ENCODE measurements at regions not wholly inside any gene's neighbourhood (a gene's known extent, or its start where the extent isn't known, plus 50 kb on each side); places are given as distances from the start of the nearest gene placed in this dataset.

DNA sequence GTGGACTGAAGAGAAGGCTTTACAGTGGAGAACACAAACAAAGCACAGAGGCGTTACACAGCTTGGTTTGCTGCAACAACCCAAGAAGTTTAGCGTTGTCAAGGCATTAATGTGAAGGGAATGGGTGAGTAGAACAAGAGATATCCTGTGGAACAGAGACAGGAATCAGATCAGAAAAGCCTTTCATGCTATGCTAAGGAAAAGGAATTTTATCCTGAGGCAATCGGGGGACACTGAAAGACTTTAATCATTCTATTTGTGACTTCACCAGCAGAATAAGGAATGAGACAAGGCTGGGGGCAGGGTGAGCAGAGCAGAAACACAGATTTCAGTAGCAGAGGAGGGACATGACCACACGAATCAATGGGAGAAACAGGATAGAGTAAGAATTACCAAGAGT lies 600.7 kb downstream of the IRS1 start:
- Mint-ChIP-seq H3K27me3 (peaks cover 4% of the 10 kb centered on the region), H3K4me3 (no peak overlapping the region), H3K27ac (no peak overlapping the region), H3K4me1 (ENCODE audit: low read depth) (no peaks in the 10 kb centered on the region), H3K36me3 (ENCODE audit: low read depth) (no peaks in the 10 kb centered on the region), H3K9me3 (no peaks in the 10 kb centered on the region)
- no peak for DNase-seq

DNA sequence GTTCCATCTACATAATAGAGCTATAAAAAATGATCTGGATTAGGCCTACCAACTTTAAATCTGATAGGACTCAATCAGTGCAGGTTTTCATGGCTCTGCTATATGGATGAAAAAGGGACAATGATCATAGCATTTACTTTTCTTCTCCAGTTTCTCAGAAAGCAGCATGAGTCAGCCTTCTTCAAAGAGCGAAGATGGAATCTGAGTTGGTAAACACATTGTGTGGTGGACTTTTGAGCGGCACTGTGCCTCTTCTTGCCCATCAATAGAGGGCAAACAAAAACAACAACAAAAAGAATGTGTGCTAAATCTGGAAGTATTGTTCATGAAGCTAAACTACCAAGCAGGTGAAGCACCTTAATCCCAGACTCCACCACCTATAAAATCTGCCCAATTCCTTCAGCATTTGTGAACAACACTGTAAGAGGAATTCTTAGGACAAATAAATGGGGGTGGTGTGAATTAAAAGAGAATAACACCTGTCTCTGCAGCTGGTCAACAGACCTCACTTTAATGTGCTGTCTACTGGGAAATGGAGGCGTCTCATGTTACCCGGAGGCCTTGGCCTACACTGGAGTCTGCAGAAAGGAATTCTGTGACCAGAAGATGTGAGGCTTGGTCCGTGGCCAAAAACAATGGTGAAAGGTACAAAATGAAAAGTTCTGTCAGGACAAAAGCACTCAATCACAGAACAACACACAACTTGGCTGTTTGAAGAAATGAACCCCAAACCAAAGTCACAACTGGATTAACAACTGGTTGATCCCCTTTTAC lies 609.0 kb downstream of the IRS1 start:
- Mint-ChIP-seq H3K9me3 (no peaks in the 10 kb centered on the region), H3K36me3 (ENCODE audit: low read depth) (no peaks in the 10 kb centered on the region), H3K27me3 (peaks cover 8% of the 10 kb centered on the region), H3K4me1 (ENCODE audit: low read depth) (no peaks in the 10 kb centered on the region), H3K4me3 (no peak overlapping the region), H3K27ac (no peak overlapping the region)
- DNase-seq: no peak

GRCh38 chr2:226189061-226189460 lies 610.6 kb downstream of the IRS1 start:
- Mint-ChIP-seq H3K4me3 (no peak overlapping the region), H3K9me3 (no peaks in the 10 kb centered on the region), H3K36me3 (ENCODE audit: low read depth) (no peaks in the 10 kb centered on the region), H3K4me1 (ENCODE audit: low read depth) (no peaks in the 10 kb centered on the region), H3K27me3 (peaks cover 10% of the 10 kb centered on the region), H3K27ac (no peak overlapping the region)
- no peak for DNase-seq

DNA sequence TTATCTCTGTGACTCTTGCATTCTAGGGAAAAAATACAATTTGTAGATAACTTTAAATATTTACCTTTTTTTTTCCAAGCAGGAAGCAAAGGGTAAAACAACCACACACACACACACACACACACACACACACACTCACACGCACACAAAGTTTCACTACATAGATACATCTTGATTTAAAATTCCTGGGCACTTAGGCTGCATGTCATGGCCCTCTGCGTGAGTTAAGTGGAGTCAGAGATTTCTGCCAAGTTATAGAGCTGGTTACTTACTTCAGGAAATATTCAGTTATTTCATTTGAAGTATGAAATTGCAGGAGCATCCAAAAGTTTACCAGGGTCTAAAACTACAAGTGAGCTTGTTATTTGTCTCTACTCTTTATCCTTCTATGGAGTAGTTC lies 612.0 kb downstream of the IRS1 start:
- H3K4me1 Mint-ChIP-seq (ENCODE audit: low read depth): no peaks in the 10 kb centered on the region
- H3K4me3 Mint-ChIP-seq: no peak overlapping the region
- H3K27me3 Mint-ChIP-seq: peaks cover 15% of the 10 kb centered on the region
- no peaks in the 10 kb centered on the region for H3K9me3 Mint-ChIP-seq
- DNase-seq: no peak
- H3K27ac Mint-ChIP-seq: no peak overlapping the region
- H3K36me3 Mint-ChIP-seq (ENCODE audit: low read depth): no peaks in the 10 kb centered on the region

DNA sequence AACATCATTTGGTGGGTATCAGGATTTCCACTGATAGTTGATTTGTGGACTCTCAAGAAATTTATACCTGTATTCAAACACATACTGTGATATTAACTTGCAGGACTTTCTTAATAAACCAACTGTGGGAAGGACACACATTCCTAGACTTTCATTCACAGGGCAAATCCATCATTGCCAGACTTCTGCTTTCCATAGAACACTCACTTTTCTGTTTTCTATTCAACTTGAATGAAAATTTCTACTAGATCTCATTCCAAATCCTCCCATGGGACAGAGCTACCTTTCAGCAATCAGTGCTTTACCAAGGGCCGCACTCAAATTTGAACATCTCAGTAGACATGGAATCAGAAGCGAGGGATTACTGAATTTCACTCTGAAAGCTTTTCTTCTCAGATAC lies 612.5 kb downstream of the IRS1 start:
- Mint-ChIP-seq H3K4me3 (no peak overlapping the region), H3K4me1 (ENCODE audit: low read depth) (no peaks in the 10 kb centered on the region), H3K36me3 (ENCODE audit: low read depth) (no peaks in the 10 kb centered on the region), H3K9me3 (no peaks in the 10 kb centered on the region), H3K27ac (no peak overlapping the region), H3K27me3 (peaks cover 18% of the 10 kb centered on the region)
- DNase-seq: no peak

- no peak overlapping the region for H3K4me3 Mint-ChIP-seq
- no peak overlapping the region for H3K27ac Mint-ChIP-seq
- H3K4me1 Mint-ChIP-seq (ENCODE audit: low read depth): no peaks in the 10 kb centered on the region
- no peak for DNase-seq
- no peaks in the 10 kb centered on the region for H3K9me3 Mint-ChIP-seq
- no peaks in the 10 kb centered on the region for H3K36me3 Mint-ChIP-seq (ENCODE audit: low read depth)
- H3K27me3 Mint-ChIP-seq: peaks cover 22% of the 10 kb centered on the region
Measured at GRCh38 chr2:226185616-226186211, 613.9 kb downstream of the IRS1 start.

DNA sequence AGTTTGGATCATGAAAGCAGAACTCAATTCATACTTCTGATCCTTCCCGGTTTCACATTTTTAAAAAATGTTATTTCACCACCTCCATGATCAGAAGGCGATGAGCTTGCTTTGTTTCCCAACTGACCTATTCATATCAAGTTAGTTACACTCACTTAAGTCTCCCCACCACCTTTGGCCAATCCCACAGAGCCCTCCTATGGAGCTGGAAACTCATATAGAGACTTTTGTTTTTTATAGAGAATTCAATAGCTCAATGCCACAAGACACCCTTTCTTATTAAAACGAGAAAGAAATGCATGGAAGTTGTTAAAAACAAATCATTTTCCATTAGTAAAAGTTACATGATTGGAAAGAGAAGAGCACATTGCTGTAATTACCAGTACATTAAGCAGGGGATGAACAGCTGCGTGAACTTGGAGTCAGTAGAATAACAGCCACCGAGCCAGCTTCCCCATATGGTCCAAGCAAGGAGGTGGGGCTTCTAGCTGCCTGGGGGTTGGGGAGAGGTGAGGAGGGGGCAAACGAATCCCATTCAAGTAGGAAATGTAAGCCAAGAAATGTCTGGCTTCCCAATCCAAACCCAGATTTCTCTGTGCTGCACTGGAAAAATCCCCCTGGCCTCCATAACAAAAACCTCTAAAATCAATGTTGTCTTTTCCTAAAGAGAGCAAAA lies 614.5 kb downstream of the IRS1 start:
- no peaks in the 10 kb centered on the region for H3K4me1 Mint-ChIP-seq (ENCODE audit: low read depth)
- H3K9me3 Mint-ChIP-seq: no peaks in the 10 kb centered on the region
- H3K4me3 Mint-ChIP-seq: no peak overlapping the region
- H3K27ac Mint-ChIP-seq: no peak overlapping the region
- H3K27me3 Mint-ChIP-seq: peaks cover 22% of the 10 kb centered on the region
- no peaks in the 10 kb centered on the region for H3K36me3 Mint-ChIP-seq (ENCODE audit: low read depth)
- DNase-seq: no peak

DNA sequence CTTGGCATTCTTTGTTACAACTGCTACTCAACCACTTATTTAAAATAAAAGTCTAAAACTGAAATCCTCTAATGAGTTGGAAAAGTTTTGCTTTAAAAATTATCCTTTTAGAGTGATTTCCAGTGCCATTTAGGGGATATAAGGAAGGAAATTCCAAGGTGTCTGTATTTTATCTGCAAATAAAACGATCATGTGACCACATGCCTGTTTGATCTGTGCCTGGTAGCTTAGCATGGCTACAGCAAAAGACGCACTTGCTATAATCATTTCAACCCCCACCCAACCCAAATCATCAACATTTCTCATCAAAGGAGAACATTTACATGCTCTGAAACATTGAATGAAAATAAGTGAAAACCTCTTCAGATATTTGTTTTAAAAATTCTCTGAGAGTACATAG lies 615.1 kb downstream of the IRS1 start:
- no peak for DNase-seq
- H3K36me3 Mint-ChIP-seq (ENCODE audit: low read depth): no peaks in the 10 kb centered on the region
- H3K4me3 Mint-ChIP-seq: no peak overlapping the region
- H3K27me3 Mint-ChIP-seq: peaks cover 22% of the 10 kb centered on the region
- no peaks in the 10 kb centered on the region for H3K9me3 Mint-ChIP-seq
- no peak overlapping the region for H3K27ac Mint-ChIP-seq
- H3K4me1 Mint-ChIP-seq (ENCODE audit: low read depth): no peaks in the 10 kb centered on the region

DNA sequence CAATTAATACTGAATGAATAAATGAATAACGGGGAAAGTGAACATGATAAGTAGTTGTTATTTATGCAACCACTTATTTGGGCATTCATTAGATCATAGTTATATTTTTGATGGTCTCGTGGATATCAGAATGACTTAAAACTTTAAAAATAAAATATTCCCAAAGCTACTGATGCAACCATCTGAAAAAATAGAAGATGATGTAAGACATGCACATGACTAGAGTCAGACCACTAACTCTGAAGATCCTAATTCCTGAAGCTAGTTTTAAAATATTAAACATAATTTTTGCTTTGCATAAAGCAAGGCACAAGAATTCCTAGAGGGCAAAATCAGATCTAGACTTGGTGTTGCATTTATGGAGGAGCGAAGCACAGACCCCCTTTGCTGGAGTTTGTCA lies 616.1 kb downstream of the IRS1 start:
- no peak for DNase-seq
- no peak overlapping the region for H3K27ac Mint-ChIP-seq
- H3K4me3 Mint-ChIP-seq: no peak overlapping the region
- no peaks in the 10 kb centered on the region for H3K4me1 Mint-ChIP-seq (ENCODE audit: low read depth)
- peaks cover 27% of the 10 kb centered on the region for H3K27me3 Mint-ChIP-seq
- no peaks in the 10 kb centered on the region for H3K36me3 Mint-ChIP-seq (ENCODE audit: low read depth)
- peaks cover 5% of the 10 kb centered on the region for H3K9me3 Mint-ChIP-seq

- Mint-ChIP-seq H3K9me3 (peaks cover 8% of the 10 kb centered on the region), H3K27ac (no peak overlapping the region), H3K36me3 (ENCODE audit: low read depth) (no peaks in the 10 kb centered on the region), H3K4me1 (ENCODE audit: low read depth) (no peaks in the 10 kb centered on the region), H3K27me3 (peaks cover 27% of the 10 kb centered on the region), H3K4me3 (no peak overlapping the region)
- DNase-seq: no peak
Measured at GRCh38 chr2:226183033-226183432, 616.6 kb downstream of the IRS1 start.

DNA sequence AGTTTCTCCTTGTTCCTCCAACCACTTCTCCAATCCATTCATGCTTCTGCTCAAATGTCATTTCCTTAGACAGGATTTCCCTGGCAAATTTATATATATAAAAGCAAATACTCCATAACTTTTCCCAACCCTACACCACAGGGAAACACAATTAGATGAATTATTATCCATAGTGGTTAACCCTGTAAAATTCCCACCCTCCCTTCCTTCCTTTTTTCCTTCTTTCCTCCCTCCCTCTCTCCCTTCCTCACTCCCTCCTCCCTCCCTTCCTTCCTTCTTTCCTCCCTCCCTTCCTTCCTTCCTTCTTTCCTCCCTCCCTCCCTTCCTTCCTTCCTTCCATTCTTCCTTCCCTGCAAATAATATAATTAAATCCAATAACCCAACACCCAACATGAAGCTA lies 617.7 kb downstream of the IRS1 start:
- DNase-seq: no peak
- Mint-ChIP-seq H3K36me3 (ENCODE audit: low read depth) (no peaks in the 10 kb centered on the region), H3K4me3 (no peak overlapping the region)

GRCh38 chr2:226180281-226180884 lies 619.2 kb downstream of the IRS1 start:
- peaks cover 15% of the 10 kb centered on the region for H3K9me3 Mint-ChIP-seq
- no peak overlapping the region for H3K4me3 Mint-ChIP-seq
- no peaks in the 10 kb centered on the region for H3K4me1 Mint-ChIP-seq (ENCODE audit: low read depth)
- no peak for DNase-seq
- H3K27me3 Mint-ChIP-seq: peaks cover 32% of the 10 kb centered on the region
- no peaks in the 10 kb centered on the region for H3K36me3 Mint-ChIP-seq (ENCODE audit: low read depth)
- H3K27ac Mint-ChIP-seq: no peak overlapping the region

More for the DNA sequence above, 617.7 kb downstream of the IRS1 start:
- Mint-ChIP-seq H3K4me1 (ENCODE audit: low read depth) (no peaks in the 10 kb centered on the region), H3K9me3 (peaks cover 9% of the 10 kb centered on the region), H3K27ac (no peak overlapping the region), H3K27me3 (peaks cover 28% of the 10 kb centered on the region)

GRCh38 chr2:226179010-226179409 lies 620.6 kb downstream of the IRS1 start:
- H3K4me3 Mint-ChIP-seq: no peak overlapping the region
- H3K27me3 Mint-ChIP-seq: peaks cover 26% of the 10 kb centered on the region
- no peaks in the 10 kb centered on the region for H3K36me3 Mint-ChIP-seq (ENCODE audit: low read depth)
- no peak overlapping the region for H3K27ac Mint-ChIP-seq
- peaks cover 15% of the 10 kb centered on the region for H3K9me3 Mint-ChIP-seq
- DNase-seq: no peak
- H3K4me1 Mint-ChIP-seq (ENCODE audit: low read depth): no peaks in the 10 kb centered on the region

DNA sequence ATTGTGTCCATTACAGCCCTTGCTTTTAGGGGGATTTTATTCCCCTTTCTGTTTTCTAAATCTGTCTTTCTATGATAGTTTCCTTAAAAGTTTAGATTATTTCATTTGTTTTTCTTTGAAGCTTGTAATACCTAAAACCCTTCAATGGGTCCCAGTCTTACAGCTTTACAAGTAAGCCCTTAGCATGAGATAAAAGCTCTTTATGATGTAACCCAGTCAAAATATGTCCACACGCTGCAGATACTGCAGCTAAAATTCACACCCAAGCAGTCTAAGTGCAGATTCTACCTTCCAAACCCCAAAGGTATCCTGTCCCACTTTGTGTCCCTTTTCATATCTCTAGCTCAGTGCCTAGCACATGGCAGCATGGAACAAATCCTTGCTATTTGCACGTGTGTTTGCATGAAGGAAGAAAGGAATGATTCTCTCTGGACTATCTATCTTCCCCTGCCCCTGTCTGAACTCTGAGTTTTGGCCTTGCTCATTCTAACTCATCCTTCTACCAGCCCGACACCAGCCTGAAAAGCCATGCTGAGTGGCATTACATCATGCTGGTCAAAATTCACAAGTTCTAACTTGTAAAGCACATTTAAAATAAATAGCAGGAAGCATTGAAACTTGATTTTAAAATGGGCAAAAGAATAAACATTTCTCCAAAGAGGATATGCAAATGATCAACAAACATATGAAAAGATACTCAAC lies 623.2 kb downstream of the IRS1 start:
- DNase-seq: no peak
- peaks cover 16% of the 10 kb centered on the region for H3K27me3 Mint-ChIP-seq
- H3K4me3 Mint-ChIP-seq: no peak overlapping the region

More for the DNA sequence above, 623.2 kb downstream of the IRS1 start:
- H3K4me1 Mint-ChIP-seq (ENCODE audit: low read depth): no peaks in the 10 kb centered on the region
- H3K9me3 Mint-ChIP-seq: peaks cover 15% of the 10 kb centered on the region
- no peak overlapping the region for H3K27ac Mint-ChIP-seq
- H3K36me3 Mint-ChIP-seq (ENCODE audit: low read depth): no peaks in the 10 kb centered on the region

Data from activated T-cell treated with anti-CD3 and anti-CD28 coated beads, Interleukin-2, amount 50 U/mL, for 24 hours (primary cell).